Kidney tubule cell (primary cell): ENCODE measurements at regions not wholly inside any gene's neighbourhood (a gene's known extent, or its start where the extent isn't known, plus 50 kb on each side); places are given as distances from the start of the nearest gene placed in this dataset.

Experiments
- DNase-seq: peaks from one replicate; pipeline ENCODE4 v3.0.0-alpha.2; 2018; ENCODE audit warnings: low spot score

GRCh38 chr4:123880631-123881030 is 484.0 kb downstream of the SPRY1 start:
- DNase-seq = no peak

- DNase-seq = no peak
Measured at GRCh38 chr4:123884922-123885321, 488.3 kb downstream of the SPRY1 start.

GRCh38 chr4:123889507-123889906 is 492.9 kb downstream of the SPRY1 start:
- no peak for DNase-seq

GRCh38 chr4:123890889-123891288 is 494.3 kb downstream of the SPRY1 start:
- no peak for DNase-seq

- peak; percentile 39 for DNase-seq
Measured at GRCh38 chr4:123891881-123892280, 495.3 kb downstream of the SPRY1 start.

- DNase-seq = no peak
Measured at GRCh38 chr4:123892368-123892976, 495.9 kb downstream of the SPRY1 start.

GRCh38 chr4:123893011-123893981 is 496.7 kb downstream of the SPRY1 start:
- DNase-seq = peak; percentile 66

GRCh38 chr4:123896446-123897071 is 500.0 kb downstream of the SPRY1 start:
- no peak for DNase-seq

- DNase-seq = no peak
Measured at GRCh38 chr4:123898946-123899666, 502.5 kb downstream of the SPRY1 start.

GRCh38 chr4:123904882-123905281 is 508.3 kb downstream of the SPRY1 start:
- DNase-seq = no peak

- no peak for DNase-seq
Measured at GRCh38 chr4:123913598-123913997, 517.0 kb downstream of the SPRY1 start.

GRCh38 chr4:123916821-123917220 is 520.2 kb downstream of the SPRY1 start:
- DNase-seq = no peak

GRCh38 chr4:123919576-123920098 is 523.0 kb downstream of the SPRY1 start:
- DNase-seq = peak; percentile 40

- no peak for DNase-seq
Measured at GRCh38 chr4:123921339-123921738, 524.7 kb downstream of the SPRY1 start.

GRCh38 chr4:123922847-123923246 is 526.3 kb downstream of the SPRY1 start:
- peak; percentile 54 for DNase-seq

GRCh38 chr4:123924536-123924935 is 527.9 kb downstream of the SPRY1 start:
- peak; percentile 2 for DNase-seq

GRCh38 chr4:123929565-123929964 is 533.0 kb downstream of the SPRY1 start:
- no peak for DNase-seq

- peak; percentile 4 for DNase-seq
Measured at GRCh38 chr4:123930996-123931395, 534.4 kb downstream of the SPRY1 start.

- DNase-seq = no peak
Measured at GRCh38 chr4:123934096-123934495, 537.5 kb downstream of the SPRY1 start.

GRCh38 chr4:123936621-123937043 is 540.0 kb downstream of the SPRY1 start:
- no peak for DNase-seq

- no peak for DNase-seq
Measured at GRCh38 chr4:123937581-123937980, 541.0 kb downstream of the SPRY1 start.

- DNase-seq = peak; percentile 75
Measured at GRCh38 chr4:123939621-123940020, 543.0 kb downstream of the SPRY1 start.
